ENCODE measurements at regions not wholly inside any gene's neighbourhood (a gene's known extent, or its start where the extent isn't known, plus 50 kb on each side); places are given as distances from the start of the nearest gene placed in this dataset.

DNA sequence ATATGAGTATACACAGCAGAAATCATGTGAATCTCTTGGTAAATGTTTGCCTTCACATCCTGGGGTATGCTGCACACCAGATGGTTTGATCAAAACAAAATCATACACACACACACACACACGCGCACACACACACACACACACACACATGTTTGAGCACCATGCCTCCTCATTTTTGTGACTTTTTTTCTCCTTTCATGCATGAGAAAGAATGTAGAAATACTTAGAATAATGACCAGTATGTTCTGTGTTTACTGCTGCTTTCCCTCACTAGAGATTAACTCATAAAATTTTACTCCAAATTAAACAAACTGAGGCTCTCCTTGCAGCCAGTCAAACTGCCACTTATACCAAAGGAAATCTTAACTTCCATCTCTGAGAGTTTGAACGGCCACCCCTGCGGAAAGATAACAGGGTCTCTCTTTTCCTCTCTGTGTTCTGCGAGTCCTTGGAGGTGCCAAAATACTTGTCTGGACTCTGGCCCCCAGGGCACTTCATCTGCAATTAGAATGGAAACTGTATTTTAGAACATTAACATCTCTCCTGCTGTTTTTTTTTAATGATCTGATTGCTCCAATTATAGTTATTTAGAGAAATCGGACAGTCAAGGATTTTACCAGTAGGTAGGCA, 320.8 kb upstream of the NFE2L3 start:
- Mint-ChIP-seq H3K4me1 (ENCODE audit: low read depth) (no peaks in the 10 kb centered on the region), H3K36me3 (ENCODE audit: low read depth) (no peaks in the 10 kb centered on the region), H3K27me3 (ENCODE audit: insufficient read depth) (no peaks in the 10 kb centered on the region), H3K4me3 (no peak overlapping the region), H3K9me3 (peaks cover 7% of the 10 kb centered on the region), H3K27ac (no peak overlapping the region)
- TF ChIP-seq, protein P1, sequence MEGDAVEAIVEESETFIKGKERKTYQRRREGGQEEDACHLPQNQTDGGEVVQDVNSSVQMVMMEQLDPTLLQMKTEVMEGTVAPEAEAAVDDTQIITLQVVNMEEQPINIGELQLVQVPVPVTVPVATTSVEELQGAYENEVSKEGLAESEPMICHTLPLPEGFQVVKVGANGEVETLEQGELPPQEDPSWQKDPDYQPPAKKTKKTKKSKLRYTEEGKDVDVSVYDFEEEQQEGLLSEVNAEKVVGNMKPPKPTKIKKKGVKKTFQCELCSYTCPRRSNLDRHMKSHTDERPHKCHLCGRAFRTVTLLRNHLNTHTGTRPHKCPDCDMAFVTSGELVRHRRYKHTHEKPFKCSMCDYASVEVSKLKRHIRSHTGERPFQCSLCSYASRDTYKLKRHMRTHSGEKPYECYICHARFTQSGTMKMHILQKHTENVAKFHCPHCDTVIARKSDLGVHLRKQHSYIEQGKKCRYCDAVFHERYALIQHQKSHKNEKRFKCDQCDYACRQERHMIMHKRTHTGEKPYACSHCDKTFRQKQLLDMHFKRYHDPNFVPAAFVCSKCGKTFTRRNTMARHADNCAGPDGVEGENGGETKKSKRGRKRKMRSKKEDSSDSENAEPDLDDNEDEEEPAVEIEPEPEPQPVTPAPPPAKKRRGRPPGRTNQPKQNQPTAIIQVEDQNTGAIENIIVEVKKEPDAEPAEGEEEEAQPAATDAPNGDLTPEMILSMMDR (IDR thresholded peaks at IDR 0.05), result no peak
- no peak for DNase-seq

DNA sequence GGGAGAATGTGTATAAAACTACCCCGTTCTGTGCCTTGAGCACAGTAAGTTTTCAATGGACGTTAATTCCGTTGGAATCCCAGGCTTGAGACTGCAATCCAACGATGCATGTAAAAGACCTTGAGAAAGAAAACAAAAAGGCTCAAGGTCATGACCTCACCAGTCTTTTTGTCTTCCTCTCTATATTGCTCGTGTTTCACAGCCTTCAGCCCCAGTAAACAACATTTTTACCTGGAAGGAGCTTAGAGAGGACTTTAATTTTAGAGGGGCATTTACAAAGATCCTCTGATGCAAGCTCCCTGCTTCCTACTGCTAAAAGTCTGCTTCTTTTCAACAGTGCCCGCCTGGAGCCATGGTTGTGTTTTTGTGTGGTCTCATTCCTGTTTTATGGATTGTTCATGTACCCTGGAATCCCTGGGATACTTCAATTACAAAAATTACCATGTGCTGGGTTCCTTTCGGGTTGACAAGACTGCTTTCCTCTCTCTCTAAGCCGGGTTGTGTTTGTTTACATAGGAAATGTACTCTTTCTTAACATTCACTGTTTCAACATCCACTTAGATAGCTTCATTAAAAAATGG, 320.1 kb upstream of the NFE2L3 start:
- Mint-ChIP-seq H3K4me3 (no peak overlapping the region), H3K27ac (no peak overlapping the region), H3K27me3 (ENCODE audit: insufficient read depth) (no peaks in the 10 kb centered on the region), H3K9me3 (peaks cover 5% of the 10 kb centered on the region), H3K4me1 (ENCODE audit: low read depth) (no peaks in the 10 kb centered on the region), H3K36me3 (ENCODE audit: low read depth) (no peaks in the 10 kb centered on the region)
- no peak for DNase-seq
- TF ChIP-seq, protein P1 (IDR thresholded peaks at IDR 0.05), result no peak

DNA sequence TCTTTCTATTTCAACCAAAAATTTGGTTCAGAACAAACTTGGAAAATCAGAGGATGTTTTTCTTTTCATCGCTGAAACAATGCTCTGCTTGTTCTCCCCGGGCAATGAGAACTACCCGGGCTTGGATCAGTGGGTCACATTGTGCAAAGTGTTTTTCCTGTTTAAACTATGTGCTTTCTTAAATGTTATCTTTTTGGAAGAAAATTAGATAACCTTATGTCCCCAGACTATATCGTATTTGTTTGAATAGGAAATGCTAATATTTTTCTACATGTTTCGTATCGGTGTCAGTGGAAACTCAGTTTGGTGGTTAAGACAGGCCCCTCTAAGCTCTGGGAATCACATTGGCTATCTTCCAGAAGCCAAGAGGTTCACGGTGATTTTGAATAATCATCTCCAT, 319.5 kb upstream of the NFE2L3 start:
- Mint-ChIP-seq H3K4me1 (ENCODE audit: low read depth) (no peaks in the 10 kb centered on the region), H3K27ac (no peak overlapping the region), H3K27me3 (ENCODE audit: insufficient read depth) (no peaks in the 10 kb centered on the region), H3K36me3 (ENCODE audit: low read depth) (no peaks in the 10 kb centered on the region), H3K9me3 (peaks cover 5% of the 10 kb centered on the region), H3K4me3 (no peak overlapping the region)
- DNase-seq, result no peak
- TF ChIP-seq, protein P1 (IDR thresholded peaks at IDR 0.05), result no peak

DNA sequence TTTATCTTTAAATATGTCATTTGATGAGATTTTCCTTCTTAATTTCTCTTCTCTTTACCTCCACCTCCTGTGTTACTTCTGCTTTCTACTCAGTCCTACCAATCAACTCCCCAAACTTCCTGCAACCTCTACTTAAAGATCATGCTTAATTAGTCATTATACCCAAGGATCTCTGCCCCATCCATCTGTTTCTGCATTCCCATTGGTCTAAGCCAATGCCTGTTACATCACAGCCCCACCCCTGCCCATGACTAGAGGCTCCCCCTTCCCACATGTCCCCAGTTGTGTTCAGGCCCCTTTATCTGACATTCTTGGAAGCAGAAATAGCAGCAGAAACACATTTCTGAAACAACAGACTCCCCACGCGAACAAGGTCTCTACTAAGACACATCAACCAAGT, 319.1 kb upstream of the NFE2L3 start:
- H3K27ac Mint-ChIP-seq, result no peak overlapping the region
- no peaks in the 10 kb centered on the region for H3K36me3 Mint-ChIP-seq (ENCODE audit: low read depth)
- peaks cover 5% of the 10 kb centered on the region for H3K9me3 Mint-ChIP-seq
- no peaks in the 10 kb centered on the region for H3K4me1 Mint-ChIP-seq (ENCODE audit: low read depth)
- DNase-seq, result no peak
- H3K4me3 Mint-ChIP-seq, result no peak overlapping the region
- H3K27me3 Mint-ChIP-seq (ENCODE audit: insufficient read depth), result no peaks in the 10 kb centered on the region
- TF ChIP-seq, protein P1 (IDR thresholded peaks at IDR 0.05), result no peak

DNA sequence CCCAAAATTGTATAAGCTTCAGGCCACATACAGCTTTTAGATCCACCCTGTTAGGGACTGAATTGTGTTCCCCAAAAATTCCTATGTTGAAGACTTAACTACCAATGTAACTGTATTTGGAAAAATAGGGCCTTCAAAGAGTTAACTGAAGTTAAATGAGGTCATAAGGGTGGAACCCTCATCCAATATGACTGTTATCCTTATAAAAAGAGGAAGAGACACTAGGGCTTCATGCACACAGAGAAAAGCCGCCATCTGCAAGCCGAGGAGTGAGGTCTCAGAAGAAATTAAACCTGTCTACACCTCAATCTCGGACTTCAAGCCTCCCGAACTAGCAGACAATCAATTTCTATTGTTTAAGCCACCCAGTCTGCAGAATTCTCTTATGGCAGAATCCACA, 317.9 kb upstream of the NFE2L3 start:
- Mint-ChIP-seq H3K4me1 (ENCODE audit: low read depth) (no peaks in the 10 kb centered on the region), H3K27me3 (ENCODE audit: insufficient read depth) (0 out of 2 replicates have a peak, but pooled peaks cover 3% of the 10 kb centered on the region), H3K9me3 (peaks cover 5% of the 10 kb centered on the region), H3K36me3 (ENCODE audit: low read depth) (no peaks in the 10 kb centered on the region), H3K27ac (no peak overlapping the region), H3K4me3 (no peak overlapping the region)
- TF ChIP-seq, protein P1 (IDR thresholded peaks at IDR 0.05), result no peak
- no peak for DNase-seq

All from HFFc6 (cell line).